ENCODE measurements at regions not wholly inside any gene's neighbourhood (a gene's known extent, or its start where the extent isn't known, plus 50 kb on each side); places are given as distances from the start of the nearest gene placed in this dataset.

DNA sequence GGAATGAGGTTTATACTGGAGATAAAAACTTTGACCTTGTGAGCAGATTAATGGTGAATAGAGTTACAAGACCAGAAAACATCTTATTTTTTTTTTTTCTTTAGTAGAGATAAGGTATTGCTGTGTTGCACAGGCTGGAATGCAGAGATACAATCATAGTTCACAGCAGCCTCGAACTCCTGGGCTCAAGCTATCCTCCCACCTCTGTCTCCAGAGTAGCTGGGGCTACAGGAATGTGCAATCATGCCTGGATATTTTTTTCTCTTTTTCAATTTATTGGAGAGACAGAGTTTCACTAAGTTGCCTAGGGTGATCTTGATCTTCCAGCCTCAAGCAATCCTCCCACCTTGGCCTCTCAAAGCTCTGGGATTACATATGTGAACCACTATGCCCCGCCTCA lies 2139.1 kb downstream of the PCDH9 start:
- H2BK5ac ChIP-seq (ENCODE audit: insufficient read length, low read length) = no peak overlapping the region
- H4K8ac ChIP-seq (replicated peaks; ENCODE audit: insufficient read length, low read depth, low read length) = no peak overlapping the region
- no peak overlapping the region for H2BK12ac ChIP-seq (ENCODE audit: insufficient read length, low read depth, low read length)
- 0 out of 5 replicates have a peak, but pooled peaks cover 0 to 1% of the 10 kb centered on the region in 2 experiments for H3K9me3 Mint-ChIP-seq
- H3K4me1 Mint-ChIP-seq = no peaks in the 10 kb centered on the region
- H2BK120ac ChIP-seq (ENCODE audit: low read depth, low read length, poor library complexity, severe bottlenecking) = no peak overlapping the region
- no peak overlapping the region for H3K27ac ChIP-seq (ENCODE audit: insufficient read length, low read depth, low read length)
- no peak overlapping the region for H3K4ac ChIP-seq (ENCODE audit: low read depth, low read length)
- no peaks in the 10 kb centered on the region for H3K9me3 ChIP-seq (ENCODE audit: control insufficient read depth, low read depth, low read length)
- H3K23me2 ChIP-seq (ENCODE audit: insufficient read length, low read depth, low read length, poor library complexity, severe bottlenecking) = no peaks in the 10 kb centered on the region
- no peak overlapping the region for H4K5ac ChIP-seq (ENCODE audit: insufficient read length, low read depth, low read length)
- no peak overlapping the region for H2BK15ac ChIP-seq (ENCODE audit: low read depth, low read length)
- no peak overlapping the region for H3K56ac ChIP-seq (ENCODE audit: insufficient read length, low read depth, low read length)
- H3K23ac ChIP-seq (ENCODE audit: insufficient read length, low read depth, low read length) = no peak overlapping the region
- no CpG with 5 or more reads among the region's 2 CpGs for WGBS (ENCODE audit: extremely low coverage, insufficient read length, low lambda C conversion rate)
- no peak overlapping the region for H2BK20ac ChIP-seq (ENCODE audit: low read depth, low read length, poor library complexity, severe bottlenecking)
- no peaks in the 10 kb centered on the region for H3K36me3 Mint-ChIP-seq (ENCODE audit: insufficient read depth in 1 of 3, low read depth in 3 of 3)
- no peak overlapping the region for H3T11ph ChIP-seq (ENCODE audit: low read length)
- no peak overlapping the region for H4K91ac ChIP-seq (ENCODE audit: insufficient read length, low read depth, low read length)
- no peaks in the 10 kb centered on the region for H3K79me1 ChIP-seq (ENCODE audit: insufficient read depth, low read depth, low read length, poor library complexity, severe bottlenecking)
- H3K18ac ChIP-seq (ENCODE audit: insufficient read length, low read depth, low read length) = no peak overlapping the region
- no peak overlapping the region for H3K27ac Mint-ChIP-seq
- no peak overlapping the region for H3K4me3 Mint-ChIP-seq
- no peaks in the 10 kb centered on the region for H3K79me2 ChIP-seq (ENCODE audit: insufficient read depth, low read length)
- no peaks in the 10 kb centered on the region for H3K4me1 ChIP-seq (ENCODE audit: insufficient read depth, low read length)
- H3K14ac ChIP-seq (ENCODE audit: insufficient read depth, low read length) = no peak overlapping the region
- H3K9ac ChIP-seq (ENCODE audit: extremely low read depth, insufficient read length, low read length) = no peak overlapping the region
- H2AK5ac ChIP-seq (ENCODE audit: insufficient read length, low read length) = no peak overlapping the region
- no peak overlapping the region for H3K4me2 ChIP-seq (ENCODE audit: insufficient read depth, insufficient read length, low read length)
- TF ChIP-seq, protein P1, sequence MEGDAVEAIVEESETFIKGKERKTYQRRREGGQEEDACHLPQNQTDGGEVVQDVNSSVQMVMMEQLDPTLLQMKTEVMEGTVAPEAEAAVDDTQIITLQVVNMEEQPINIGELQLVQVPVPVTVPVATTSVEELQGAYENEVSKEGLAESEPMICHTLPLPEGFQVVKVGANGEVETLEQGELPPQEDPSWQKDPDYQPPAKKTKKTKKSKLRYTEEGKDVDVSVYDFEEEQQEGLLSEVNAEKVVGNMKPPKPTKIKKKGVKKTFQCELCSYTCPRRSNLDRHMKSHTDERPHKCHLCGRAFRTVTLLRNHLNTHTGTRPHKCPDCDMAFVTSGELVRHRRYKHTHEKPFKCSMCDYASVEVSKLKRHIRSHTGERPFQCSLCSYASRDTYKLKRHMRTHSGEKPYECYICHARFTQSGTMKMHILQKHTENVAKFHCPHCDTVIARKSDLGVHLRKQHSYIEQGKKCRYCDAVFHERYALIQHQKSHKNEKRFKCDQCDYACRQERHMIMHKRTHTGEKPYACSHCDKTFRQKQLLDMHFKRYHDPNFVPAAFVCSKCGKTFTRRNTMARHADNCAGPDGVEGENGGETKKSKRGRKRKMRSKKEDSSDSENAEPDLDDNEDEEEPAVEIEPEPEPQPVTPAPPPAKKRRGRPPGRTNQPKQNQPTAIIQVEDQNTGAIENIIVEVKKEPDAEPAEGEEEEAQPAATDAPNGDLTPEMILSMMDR (conservative IDR thresholded peaks at IDR 0.05) = no peak
- H4K20me1 ChIP-seq (ENCODE audit: control insufficient read depth, insufficient read depth, insufficient read length) = no peaks in the 10 kb centered on the region
- no peaks in the 10 kb centered on the region for H3K27me3 ChIP-seq (ENCODE audit: insufficient read depth, low read length)
- DNase-seq = no peak
- H2AFZ ChIP-seq (ENCODE audit: low read length) = no peak overlapping the region
- H3K27me3 Mint-ChIP-seq (ENCODE audit: low read depth) = no peaks in the 10 kb centered on the region
